K562 (cell line): ENCODE measurements at regions not wholly inside any gene's neighbourhood (a gene's known extent, or its start where the extent isn't known, plus 50 kb on each side); places are given as distances from the start of the nearest gene placed in this dataset.
A peak's percentile ranks its signal among the peaks of the same experiment; 100 is the strongest.

ENCODE experiments used
- C11orf30 ChIP-seq: fragments of 450-650 bp; IDR thresholded peaks from 2 replicates; pipeline ENCODE4 v1.6.1; 2016; ENCODE audit warnings: low read depth, mild to moderate bottlenecking
- CUX1 ChIP-seq: fragments of 200-800 bp; sonication (Bioruptor generic); IDR thresholded peaks from 2 replicates; pipeline ENCODE4 v1.6.1; 2016; ENCODE audit warnings: missing genetic modification characterization, missing compliant biosample characterization
- EP300 ChIP-seq: IDR thresholded peaks from 2 replicates; pipeline ENCODE4 v1.6.1; 2012; ENCODE audit warnings: low read length, improper control_type of control experiment
- FOXK2 ChIP-seq, 2 experiments: fragments of 450-650 bp; IDR thresholded peaks in 1 of 2; conservative IDR thresholded peaks in 1 of 2; 2 replicates each; pipeline ENCODE4 v1.6.1; 2016; ENCODE audit warnings: low read depth in 2 of 2, mild to moderate bottlenecking in 1 of 2
- HDAC2 ChIP-seq: fragments of 450-650 bp; IDR thresholded peaks from 2 replicates; pipeline ENCODE4 v1.6.1; 2016; ENCODE audit warnings: mild to moderate bottlenecking
- MAFK ChIP-seq: IDR thresholded peaks from 2 replicates; pipeline ENCODE4 v1.6.1; 2011; ENCODE audit warnings: low read length, improper control_type of control experiment
- MXI1 ChIP-seq: IDR thresholded peaks from 2 replicates; pipeline ENCODE4 v1.6.1; 2011; ENCODE audit warnings: low read depth, mild to moderate bottlenecking, improper control_type of control experiment, low read length
- NFATC3 ChIP-seq: fragments of 450-650 bp; IDR thresholded peaks from 2 replicates; pipeline ENCODE4 v1.6.1; 2017; ENCODE audit warnings: mild to moderate bottlenecking
- PHF8 ChIP-seq: fragments of 200-600 bp; sonication (generic); IDR thresholded peaks from 2 replicates; pipeline ENCODE4 v1.6.1; 2012; ENCODE audit warnings: mixed run types, mild to moderate bottlenecking, inconsistent platforms, low read length, moderate library complexity, borderline replicate concordance
- STAG1 ChIP-seq: sonication (generic); formaldehyde crosslinking; IDR thresholded peaks from 2 replicates; pipeline ENCODE4 v1.5.0; 2020; ENCODE audit warnings: missing genetic modification reagents, borderline replicate concordance
- ZBTB9 ChIP-seq: fragments of 450-650 bp; formaldehyde crosslinking; IDR thresholded peaks from 2 replicates; pipeline ENCODE4 v1.4.0; 2020; ENCODE audit warnings: mild to moderate bottlenecking, moderate library complexity

DNA sequence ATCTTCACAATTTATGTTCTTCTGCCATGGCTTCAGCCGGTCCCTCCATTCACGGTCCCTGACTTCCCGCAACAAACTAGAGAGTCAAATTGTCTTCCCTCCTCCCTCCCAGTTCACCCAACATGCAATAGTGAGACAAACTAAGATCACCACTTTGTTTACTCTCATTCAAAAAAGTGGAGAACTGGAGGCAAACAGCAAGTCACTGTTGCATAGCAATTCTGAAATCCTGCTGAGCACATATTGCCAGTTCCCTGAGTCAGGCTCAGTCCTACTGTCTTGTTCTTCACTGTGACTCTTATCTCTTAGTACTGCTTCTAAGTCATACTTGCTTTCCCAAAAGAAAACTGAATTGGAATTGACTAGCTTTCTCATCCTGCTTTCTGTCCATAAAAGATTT is 287.2 kb upstream of the SASH1 start (continued):
- TF ChIP-seq C11orf30 (peak; percentile 68), CUX1 (CRISPR knock-in tag) (no peak), MXI1 (no peak), FOXK2 (conservative IDR thresholded peaks at IDR 0.05 in 1 of 2, IDR thresholded peaks at IDR 0.05 in 1 of 2; ENCODE audit: low read depth in 2 of 2) (peak in 1 of 2 experiments; percentile 24; a peak in 1 of 4 replicates), EP300 (peak; percentile 19; the same call in 1 of the 2 replicates), NFATC3 (no peak), HDAC2 (no peak), PHF8 (no peak), ZBTB9 (CRISPR knock-in tag) (no peak), MAFK (peak; percentile 66; the same call in 1 of the 2 replicates), STAG1 (no peak)
